B cell (primary cell): ENCODE measurements at regions not wholly inside any gene's neighbourhood (a gene's known extent, or its start where the extent isn't known, plus 50 kb on each side); places are given as distances from the start of the nearest gene placed in this dataset.

Experiments used
- ATAC-seq: fragments of 200-7000 bp; cut with Tn5 transposase; one replicate; pipeline ENCODE4 v1.10.0; 2021; ENCODE audit warnings: low read depth, mild to moderate bottlenecking, moderate number of reproducible peaks, moderate library complexity
- CTCF ChIA-PET: fragments of 350-600 bp; sonication (Branson Sonifier 250); formaldehyde crosslinking; loops from one replicate; lab custom pipeline; 2021; ENCODE audit warnings: antibody characterized with exemption, inconsistent platforms; lab: Charles Lee
- POLR2A ChIA-PET: fragments of 350-600 bp; sonication (Branson Sonifier 250); formaldehyde crosslinking; loops from one replicate; lab custom pipeline; 2021; ENCODE audit warnings: antibody characterized with exemption; lab: Charles Lee
- DNase-seq: peaks from one replicate; pipeline ENCODE4 v3.0.0; 2013
- H2AFZ ChIP-seq: 2 replicates; pipeline ENCODE4 v1.6.1; 2012; ENCODE audit warnings: mild to moderate bottlenecking, low read depth, low read length; ENCODE audit not compliant: insufficient read depth, poor library complexity, severe bottlenecking
- H3K27ac ChIP-seq, 2 donors: 1 replicate in 1 of 2; 2 replicates in 1 of 2; pipeline ENCODE4 v1.5.1; 2012 to 2013; ENCODE audit warnings: low read length in 2 of 2, mild to moderate bottlenecking in 2 of 2, moderate library complexity in 1 of 2
- H3K27me3 ChIP-seq, 4 experiments: fragments of 200-600 bp in 1 of 4; sonication (generic) in 1 of 4; replicated peaks in 1 of 4; 1 replicate in 2 of 4; 2 replicates in 2 of 4; pipeline versions ENCODE4 v1.6.1 to v1.7.0; 2013 to 2016; ENCODE audit warnings: low read length in 3 of 4, mild to moderate bottlenecking in 2 of 4, mixed read lengths in 1 of 4, moderate library complexity in 1 of 4; ENCODE audit not compliant: insufficient read depth in 4 of 4, control insufficient read depth in 3 of 4; ENCODE audit errors: control extremely low read depth in 1 of 4
- H3K36me3 ChIP-seq, 2 experiments: replicated peaks in 1 of 2; 1 replicate in 1 of 2; 2 replicates in 1 of 2; pipeline versions ENCODE4 v1.6.1 to v1.7.1; 2013; ENCODE audit warnings: low read length in 1 of 2; ENCODE audit not compliant: insufficient read depth in 2 of 2, control insufficient read depth in 1 of 2; ENCODE audit errors: control extremely low read depth in 1 of 2, extremely low read depth in 1 of 2
- H3K4me1 ChIP-seq, 2 donors: fragments of 200-600 bp in 1 of 2; sonication (generic) in 1 of 2; 1 replicate in 1 of 2; 2 replicates in 1 of 2; pipeline versions ENCODE4 v1.5.1 to v1.6.1; 2013 to 2017; ENCODE audit warnings: low read length in 2 of 2; ENCODE audit not compliant: control insufficient read depth in 2 of 2, insufficient read depth in 2 of 2
- H3K4me2 ChIP-seq: replicated peaks from 2 replicates; pipeline ENCODE3; 2012; ENCODE audit warnings: mild to moderate bottlenecking, low read depth, low read length; ENCODE audit not compliant: poor library complexity, severe bottlenecking
- H3K4me3 ChIP-seq, 5 experiments: fragments of 200-600 bp in 1 of 5; sonication (generic) in 1 of 5; 1 replicate in 3 of 5; 2 replicates in 2 of 5; pipeline versions ENCODE4 v1.5.1 to v1.7.0; 2011 to 2016; ENCODE audit warnings: low read length in 4 of 5, mild to moderate bottlenecking in 4 of 5, low read depth in 2 of 5, control low read depth in 1 of 5, moderate library complexity in 1 of 5; ENCODE audit not compliant: insufficient read depth in 1 of 5; ENCODE audit errors: control extremely low read depth in 1 of 5, extremely low read depth in 1 of 5
- H3K79me2 ChIP-seq: fragments of 200-600 bp; sonication (generic); one replicate; pipeline ENCODE4 v1.6.0; 2016; ENCODE audit warnings: low read length; ENCODE audit not compliant: control insufficient read depth, insufficient read depth
- H3K9ac ChIP-seq: fragments of 200-600 bp; sonication (generic); 2 replicates; pipeline ENCODE4 v1.6.1; 2017; ENCODE audit warnings: mild to moderate bottlenecking, low read length, moderate library complexity
- H3K9me3 ChIP-seq, 3 donors: one replicate each; pipeline versions ENCODE4 v1.6.1 to v1.7.1; 2013; ENCODE audit warnings: low read length in 2 of 3; ENCODE audit not compliant: control insufficient read depth in 2 of 3, insufficient read depth in 1 of 3; ENCODE audit errors: control extremely low read depth in 1 of 3
- H4K20me1 ChIP-seq: 2 replicates; pipeline ENCODE4 v1.6.0; 2012; ENCODE audit warnings: mild to moderate bottlenecking, low read length; ENCODE audit not compliant: insufficient read depth, control insufficient read depth, poor library complexity, severe bottlenecking
- H3K27ac Mint-ChIP-seq: one replicate; pipeline ENCODE4 v1.8.0; 2021; ENCODE audit warnings: mixed read lengths
- H3K27me3 Mint-ChIP-seq: one replicate; pipeline ENCODE4 v1.8.0; 2021; ENCODE audit warnings: mixed read lengths
- H3K4me1 Mint-ChIP-seq: one replicate; pipeline ENCODE4 v1.8.0; 2021; ENCODE audit warnings: mixed read lengths
- H3K4me3 Mint-ChIP-seq: one replicate; pipeline ENCODE4 v1.8.0; 2021; ENCODE audit warnings: mixed read lengths
- H3K9me3 Mint-ChIP-seq: one replicate; pipeline ENCODE4 v1.8.0; 2022; ENCODE audit warnings: mixed read lengths; ENCODE audit not compliant: insufficient read depth
- EZH2 ChIP-seq: IDR thresholded peaks from 2 replicates; pipeline ENCODE4 v1.6.1; 2012; ENCODE audit warnings: borderline replicate concordance, low read depth, mild to moderate bottlenecking, moderate library complexity, low read length; ENCODE audit not compliant: insufficient read depth, poor library complexity, severe bottlenecking
- WGBS: methylation state at CpG from one replicate; pipeline ENCODE4 v1.1.5; 2013; ENCODE audit warnings: missing lambda C conversion rate; ENCODE audit not compliant: insufficient coverage; 5-methylcytosine and 5-hydroxymethylcytosine counted together
- intact Hi-C: fragments of 100-400 bp; cut with micrococcal nuclease; formaldehyde crosslinking; loops from one replicate; pipeline ENCODE4 v1.10.0; 2022
- TF ChIP-seq, protein P1 (sequence below): fragments of 200-600 bp; IDR thresholded peaks from one replicate; pipeline ENCODE4 v1.8.0; 2022; ENCODE audit warnings: antibody characterized with exemption, mild to moderate bottlenecking

DNA sequence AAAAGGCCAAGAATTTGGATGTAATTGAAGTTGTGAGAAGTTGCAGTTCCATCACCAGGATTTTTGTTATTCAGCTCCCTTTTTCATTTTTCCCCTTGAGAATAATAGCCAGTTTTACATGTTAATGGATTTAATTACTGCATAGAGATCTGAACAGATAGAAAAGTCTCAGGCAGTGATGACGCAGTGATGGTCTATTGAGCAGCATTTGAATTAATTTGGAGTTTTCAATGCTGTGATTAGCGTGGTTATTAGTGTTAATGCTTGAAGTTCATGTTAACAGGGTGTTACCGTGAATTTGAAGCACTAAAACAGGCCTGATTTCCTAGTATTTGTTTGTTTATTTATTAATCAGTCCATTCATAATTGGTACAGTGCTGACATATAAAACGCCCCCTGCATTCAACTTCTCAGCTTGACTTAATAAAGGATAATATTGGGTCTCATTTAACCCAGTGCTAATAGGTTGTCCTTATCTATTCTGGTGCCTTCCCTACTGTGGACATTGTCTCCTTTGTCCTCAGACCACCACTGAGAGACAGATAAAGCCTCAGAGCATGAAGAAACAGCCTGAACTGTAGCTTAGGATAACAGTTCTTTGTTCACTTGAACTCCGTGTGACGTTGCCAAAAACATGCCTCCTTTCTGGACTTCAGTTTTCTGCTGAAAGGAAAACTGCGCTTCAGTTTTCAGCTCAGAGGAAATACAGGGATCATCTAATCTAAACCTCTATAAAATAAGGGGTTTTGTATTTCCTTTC lies 82.4 kb downstream of the RTP4 start:
- intact Hi-C loops, result no loop called here
- CTCF ChIA-PET, result no interaction called here
- H3K27ac Mint-ChIP-seq, result no peak overlapping the region

DNA sequence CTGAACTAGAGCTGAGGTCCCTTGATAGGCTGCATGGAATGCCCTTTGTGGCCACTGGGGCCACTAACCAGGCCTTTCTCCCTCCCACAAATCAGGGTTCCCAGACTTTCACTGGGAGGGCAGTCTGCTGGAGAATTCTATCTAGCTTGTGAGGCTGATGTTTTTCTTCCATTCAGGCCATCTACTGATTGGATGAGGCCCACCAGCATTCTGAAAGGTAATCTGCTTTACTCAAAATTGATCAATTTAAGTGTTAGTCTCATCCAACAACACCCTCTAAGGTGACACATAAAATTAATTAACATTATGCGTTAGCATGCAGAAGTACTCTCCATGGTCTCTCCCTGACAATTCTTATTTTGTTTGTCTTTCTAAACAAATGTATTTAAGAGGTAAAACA lies 80.5 kb downstream of the RTP4 start:
- Histone ChIP-seq H3K9me3 (no peaks in the 10 kb centered on the region), H3K36me3 (no peaks in the 10 kb centered on the region), H3K4me1 (no peaks in the 10 kb centered on the region), H3K4me2 (no peak overlapping the region), H3K79me2 (no peaks in the 10 kb centered on the region), H3K4me3 (no peak overlapping the region), H4K20me1 (no peaks in the 10 kb centered on the region), H3K9ac (no peak overlapping the region), H3K27ac (no peak overlapping the region), H3K27me3 (peaks cover 0 to 3% (median 0%) of the 10 kb centered on the region in 4 experiments), H2AFZ (no peak overlapping the region)
- Mint-ChIP-seq H3K4me3 (no peak overlapping the region), H3K27me3 (peaks cover 26% of the 10 kb centered on the region), H3K9me3 (peaks cover 3% of the 10 kb centered on the region), H3K27ac (no peak overlapping the region), H3K4me1 (no peaks in the 10 kb centered on the region)
- CTCF ChIA-PET, result no interaction called here
- ATAC-seq (no peak), DNase-seq (no peak)
- intact Hi-C loops, result no loop called here
- POLR2A ChIA-PET, result no interaction called here
- TF ChIP-seq, protein P1, sequence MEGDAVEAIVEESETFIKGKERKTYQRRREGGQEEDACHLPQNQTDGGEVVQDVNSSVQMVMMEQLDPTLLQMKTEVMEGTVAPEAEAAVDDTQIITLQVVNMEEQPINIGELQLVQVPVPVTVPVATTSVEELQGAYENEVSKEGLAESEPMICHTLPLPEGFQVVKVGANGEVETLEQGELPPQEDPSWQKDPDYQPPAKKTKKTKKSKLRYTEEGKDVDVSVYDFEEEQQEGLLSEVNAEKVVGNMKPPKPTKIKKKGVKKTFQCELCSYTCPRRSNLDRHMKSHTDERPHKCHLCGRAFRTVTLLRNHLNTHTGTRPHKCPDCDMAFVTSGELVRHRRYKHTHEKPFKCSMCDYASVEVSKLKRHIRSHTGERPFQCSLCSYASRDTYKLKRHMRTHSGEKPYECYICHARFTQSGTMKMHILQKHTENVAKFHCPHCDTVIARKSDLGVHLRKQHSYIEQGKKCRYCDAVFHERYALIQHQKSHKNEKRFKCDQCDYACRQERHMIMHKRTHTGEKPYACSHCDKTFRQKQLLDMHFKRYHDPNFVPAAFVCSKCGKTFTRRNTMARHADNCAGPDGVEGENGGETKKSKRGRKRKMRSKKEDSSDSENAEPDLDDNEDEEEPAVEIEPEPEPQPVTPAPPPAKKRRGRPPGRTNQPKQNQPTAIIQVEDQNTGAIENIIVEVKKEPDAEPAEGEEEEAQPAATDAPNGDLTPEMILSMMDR, result no peak
- TF ChIP-seq EZH2, result no peak
- no CpG with 5 or more reads among the region's 1 CpG for WGBS

More for the DNA sequence above, 82.4 kb downstream of the RTP4 start:
- Mint-ChIP-seq H3K27me3 (peaks cover 25% of the 10 kb centered on the region), H3K4me1 (no peaks in the 10 kb centered on the region), H3K9me3 (peaks cover 3% of the 10 kb centered on the region), H3K4me3 (no peak overlapping the region)
- no peak for TF ChIP-seq EZH2
- TF ChIP-seq, protein P1, result no peak
- no peak overlapping the region for H3K4me2 ChIP-seq
- no peaks in the 10 kb centered on the region for H3K79me2 ChIP-seq
- no peaks in the 10 kb centered on the region for H3K9me3 ChIP-seq
- 100% methylated on average over 1 of the region's 7 CpGs for WGBS
- POLR2A ChIA-PET, result no interaction called here
- H3K27ac ChIP-seq, result no peak overlapping the region
- H3K4me3 ChIP-seq, result no peak overlapping the region
- no peak for ATAC-seq
- H3K4me1 ChIP-seq, result no peaks in the 10 kb centered on the region
- H4K20me1 ChIP-seq, result no peaks in the 10 kb centered on the region
- no peak overlapping the region for H2AFZ ChIP-seq
- peaks cover 0 to 4% (median 0%) of the 10 kb centered on the region in 4 experiments for H3K27me3 ChIP-seq
- no peak overlapping the region for H3K9ac ChIP-seq
- no peak for DNase-seq
- H3K36me3 ChIP-seq, result no peaks in the 10 kb centered on the region
